ENCODE measurements at regions not wholly inside any gene's neighbourhood (a gene's known extent, or its start where the extent isn't known, plus 50 kb on each side); places are given as distances from the start of the nearest gene placed in this dataset.
"Not testable (repeated sequence)": the region's sequence is repeated elsewhere in the genome, so short reads cannot be mapped to it uniquely, and the experiment has no call there.

DNA sequence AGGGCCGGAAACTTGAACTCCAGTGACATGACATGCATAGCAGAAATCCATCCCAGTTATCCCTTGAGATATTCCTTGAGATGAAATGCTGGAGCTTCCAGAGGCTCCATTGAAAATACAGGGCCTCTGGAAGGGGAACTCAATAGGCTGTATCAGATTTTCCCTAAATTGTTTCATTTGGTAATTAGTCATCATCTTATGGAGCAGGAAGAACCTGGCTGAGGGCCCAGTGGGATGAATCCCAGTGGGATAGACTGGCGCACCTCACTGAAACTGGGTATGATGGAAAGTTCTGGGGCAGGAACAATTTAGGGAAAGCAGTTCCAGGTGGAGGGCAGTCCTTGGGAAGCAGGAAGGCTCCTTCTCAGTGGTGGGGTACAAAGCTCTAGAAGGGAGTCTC is 307.8 kb upstream of the DIPK2B start:
- intact Hi-C loops (cut with DNase I) = no loop called here
- peaks cover 10% of the 10 kb centered on the region for H3K4me1 ChIP-seq
- H3K27me3 ChIP-seq = no peaks in the 10 kb centered on the region
- DNase-seq = no peak
- H3K27ac ChIP-seq = no peak overlapping the region
- H3K4me3 ChIP-seq = no peak overlapping the region
- no peak for ATAC-seq
- TF ChIP-seq, protein P1, sequence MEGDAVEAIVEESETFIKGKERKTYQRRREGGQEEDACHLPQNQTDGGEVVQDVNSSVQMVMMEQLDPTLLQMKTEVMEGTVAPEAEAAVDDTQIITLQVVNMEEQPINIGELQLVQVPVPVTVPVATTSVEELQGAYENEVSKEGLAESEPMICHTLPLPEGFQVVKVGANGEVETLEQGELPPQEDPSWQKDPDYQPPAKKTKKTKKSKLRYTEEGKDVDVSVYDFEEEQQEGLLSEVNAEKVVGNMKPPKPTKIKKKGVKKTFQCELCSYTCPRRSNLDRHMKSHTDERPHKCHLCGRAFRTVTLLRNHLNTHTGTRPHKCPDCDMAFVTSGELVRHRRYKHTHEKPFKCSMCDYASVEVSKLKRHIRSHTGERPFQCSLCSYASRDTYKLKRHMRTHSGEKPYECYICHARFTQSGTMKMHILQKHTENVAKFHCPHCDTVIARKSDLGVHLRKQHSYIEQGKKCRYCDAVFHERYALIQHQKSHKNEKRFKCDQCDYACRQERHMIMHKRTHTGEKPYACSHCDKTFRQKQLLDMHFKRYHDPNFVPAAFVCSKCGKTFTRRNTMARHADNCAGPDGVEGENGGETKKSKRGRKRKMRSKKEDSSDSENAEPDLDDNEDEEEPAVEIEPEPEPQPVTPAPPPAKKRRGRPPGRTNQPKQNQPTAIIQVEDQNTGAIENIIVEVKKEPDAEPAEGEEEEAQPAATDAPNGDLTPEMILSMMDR (IDR thresholded peaks at IDR 0.05) = no peak
- H3K9me3 ChIP-seq = no peaks in the 10 kb centered on the region
- no peaks in the 10 kb centered on the region for H3K36me3 ChIP-seq

DNA sequence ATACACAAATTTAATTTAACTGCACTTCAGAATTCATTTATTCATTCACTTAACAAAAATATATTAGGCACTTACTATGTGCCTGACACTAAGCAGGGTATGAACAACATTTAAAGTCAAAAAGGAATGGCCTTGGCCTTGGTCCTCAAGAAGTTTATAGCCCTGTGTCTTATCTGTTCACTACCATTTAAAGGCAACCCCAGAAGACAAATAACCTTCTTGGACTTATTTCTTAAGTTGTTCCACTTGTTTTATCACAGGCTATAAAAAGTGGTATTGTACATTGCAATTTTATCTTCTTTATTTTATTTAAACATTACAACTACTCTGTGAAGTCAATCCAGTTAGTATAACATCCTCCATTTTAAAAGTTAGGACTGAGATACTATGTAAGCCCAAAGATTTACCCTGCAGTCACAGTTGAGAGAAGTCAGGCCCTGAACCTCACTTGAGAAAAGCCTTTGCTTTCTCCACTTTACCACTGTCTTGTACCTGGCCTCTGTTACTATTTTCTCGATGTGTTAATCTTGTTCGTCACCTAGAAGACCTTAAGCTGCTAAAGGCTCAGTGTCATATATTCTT is 305.6 kb upstream of the DIPK2B start:
- TF ChIP-seq, protein P1 (IDR thresholded peaks at IDR 0.05) = no peak
- Histone ChIP-seq H3K4me3 (no peak overlapping the region), H3K4me1 (peaks cover 10% of the 10 kb centered on the region), H3K36me3 (no peaks in the 10 kb centered on the region), H3K27ac (peak overlapping the region; percentile 55), H3K27me3 (no peaks in the 10 kb centered on the region), H3K9me3 (no peaks in the 10 kb centered on the region)
- DNase-seq (no peak), ATAC-seq (no peak)
- intact Hi-C loops (cut with DNase I) = no loop called here

DNA sequence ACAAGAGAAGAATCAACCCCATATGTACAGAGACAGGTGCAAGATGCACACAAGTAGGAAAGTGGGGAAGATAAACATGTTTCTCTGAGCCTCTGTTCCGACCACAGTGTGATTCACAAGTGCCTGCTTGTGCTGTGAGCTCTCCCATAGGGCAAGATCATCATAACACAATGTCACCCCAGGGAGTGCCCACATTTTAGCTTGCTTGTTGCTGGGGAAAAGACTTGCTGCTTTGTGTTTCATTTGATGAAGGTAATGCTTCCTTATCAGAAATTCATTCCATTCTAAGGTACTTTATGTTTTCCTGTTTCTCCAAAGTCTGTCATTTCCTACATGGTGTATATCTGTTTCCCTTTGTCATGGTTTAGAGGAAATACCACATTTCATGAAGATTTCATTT is 304.5 kb upstream of the DIPK2B start:
- DNase-seq = no peak
- H3K27ac ChIP-seq = no peak overlapping the region
- H3K4me1 ChIP-seq = peaks cover 10% of the 10 kb centered on the region
- ATAC-seq = no peak
- TF ChIP-seq, protein P1 (IDR thresholded peaks at IDR 0.05) = no peak
- H3K27me3 ChIP-seq = no peaks in the 10 kb centered on the region
- no peaks in the 10 kb centered on the region for H3K36me3 ChIP-seq
- no peak overlapping the region for H3K4me3 ChIP-seq
- intact Hi-C loops (cut with DNase I) = no loop called here
- no peaks in the 10 kb centered on the region for H3K9me3 ChIP-seq

DNA sequence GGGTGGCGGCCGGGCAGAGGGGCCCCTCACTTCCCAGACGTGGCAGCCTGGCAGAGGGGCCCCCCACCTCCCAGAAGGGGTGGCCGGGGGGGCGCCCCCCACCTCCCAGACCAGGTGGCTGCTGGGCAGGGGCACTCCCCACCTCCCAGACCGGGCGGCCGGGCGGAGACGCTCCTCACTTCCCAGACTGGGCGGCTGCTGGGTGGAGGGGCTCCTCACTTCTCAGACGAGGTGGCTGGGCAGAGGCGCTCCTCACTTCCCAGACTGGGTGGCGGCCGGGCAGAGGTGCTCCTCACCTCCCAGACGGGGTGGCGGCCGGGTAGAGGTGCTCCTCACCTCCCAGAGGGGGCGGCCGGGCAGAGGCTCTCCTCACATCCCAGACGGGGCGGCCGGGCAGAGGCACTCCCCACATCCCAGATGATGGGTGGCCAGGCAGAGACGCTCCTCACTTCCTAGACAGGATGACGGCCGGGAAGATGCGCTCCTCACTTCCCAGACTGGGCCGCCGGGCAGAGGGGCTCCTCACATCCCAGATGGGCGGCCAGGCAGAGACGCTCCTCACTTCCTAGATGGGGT is 303.2 kb upstream of the DIPK2B start:
- H3K36me3 ChIP-seq; H3K4me1 ChIP-seq; DNase-seq; intact Hi-C loops (cut with DNase I); H3K9me3 ChIP-seq; H3K27ac ChIP-seq; H3K27me3 ChIP-seq; H3K4me3 ChIP-seq; ATAC-seq: not testable (repeated sequence)

DNA sequence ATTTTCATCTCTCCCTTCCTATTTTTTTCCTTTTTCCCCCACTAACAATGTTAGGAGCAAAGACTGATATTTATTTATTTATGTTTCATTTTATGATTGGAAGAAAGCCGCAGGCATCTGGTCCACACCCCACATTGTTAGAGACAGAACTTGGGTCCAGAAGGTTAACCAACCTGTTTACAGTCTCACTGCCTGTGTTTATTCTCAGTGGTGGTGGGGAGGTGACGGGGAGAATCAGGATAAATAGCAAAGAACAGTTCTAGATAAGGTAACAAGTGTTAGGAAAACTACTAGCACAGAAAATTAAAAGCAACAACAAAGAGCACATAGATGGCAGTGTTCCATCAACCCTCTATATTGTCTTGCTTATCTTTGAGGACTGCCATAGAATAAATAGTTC is 301.7 kb upstream of the DIPK2B start:
- peaks cover 5% of the 10 kb centered on the region for H3K4me1 ChIP-seq
- DNase-seq = no peak
- no peaks in the 10 kb centered on the region for H3K27me3 ChIP-seq
- TF ChIP-seq, protein P1 (IDR thresholded peaks at IDR 0.05) = no peak
- no peaks in the 10 kb centered on the region for H3K36me3 ChIP-seq
- no peak overlapping the region for H3K27ac ChIP-seq
- H3K9me3 ChIP-seq = no peaks in the 10 kb centered on the region
- H3K4me3 ChIP-seq = no peak overlapping the region
- intact Hi-C loops (cut with DNase I) = no loop called here
- ATAC-seq = no peak

DNA sequence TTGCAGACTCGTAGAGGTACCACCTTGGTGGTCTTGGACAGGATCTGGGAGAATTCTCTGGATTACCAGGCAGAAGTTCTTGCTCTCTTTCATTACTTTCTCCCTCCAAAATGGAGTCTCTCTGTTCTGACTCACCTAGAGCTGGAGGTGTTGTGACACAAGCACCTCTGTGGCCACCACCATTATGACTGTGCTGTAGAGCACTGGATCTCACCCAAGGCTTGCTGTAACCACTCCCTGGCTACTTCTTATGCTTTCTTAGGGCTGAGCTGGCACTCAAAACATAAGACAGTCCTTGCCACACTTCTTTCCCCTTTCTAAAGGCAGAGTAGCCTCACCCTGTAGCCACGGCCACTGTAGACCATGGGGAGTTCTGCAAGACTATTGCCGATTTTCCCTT is 296.6 kb upstream of the DIPK2B start:
- DNase-seq (no peak), ATAC-seq (peak; percentile 28)
- no peaks in the 10 kb centered on the region for H3K4me1 ChIP-seq
- no peaks in the 10 kb centered on the region for H3K27me3 ChIP-seq
- H3K27ac ChIP-seq = no peak overlapping the region
- TF ChIP-seq, protein P1 (IDR thresholded peaks at IDR 0.05) = no peak
- H3K9me3 ChIP-seq = no peaks in the 10 kb centered on the region
- H3K4me3 ChIP-seq = no peak overlapping the region
- intact Hi-C loops (cut with DNase I) = no loop called here
- H3K36me3 ChIP-seq = no peaks in the 10 kb centered on the region

All from upper lobe of right lung (tissue), 1 donor.